HUES6 (cell line): ENCODE measurements at regions not wholly inside any gene's neighbourhood (a gene's known extent, or its start where the extent isn't known, plus 50 kb on each side); places are given as distances from the start of the nearest gene placed in this dataset.

Source experiments
- H3K27ac ChIP-seq: 2 replicates; pipeline ENCODE4 v1.7.0; 2013; ENCODE audit warnings: low read depth, mild to moderate bottlenecking, low read length, inconsistent platforms
- H3K27me3 ChIP-seq: 2 replicates; pipeline ENCODE4 v1.6.1; 2013; ENCODE audit warnings: low read length; ENCODE audit not compliant: control insufficient read depth, insufficient read depth
- H3K36me3 ChIP-seq: 2 replicates; pipeline ENCODE4 v1.6.1; 2013; ENCODE audit warnings: low read length; ENCODE audit not compliant: control insufficient read depth, insufficient read depth
- H3K4me1 ChIP-seq: 2 replicates; pipeline ENCODE4 v1.6.1; 2013; ENCODE audit warnings: low read length; ENCODE audit not compliant: control insufficient read depth, insufficient read depth
- H3K4me3 ChIP-seq: 2 replicates; pipeline ENCODE4 v1.5.1; 2013; ENCODE audit warnings: low read depth, low read length
- H3K9ac ChIP-seq: one replicate; pipeline ENCODE4 v1.6.1; 2013; ENCODE audit warnings: mild to moderate bottlenecking, low read length
- H3K9me3 ChIP-seq: 2 replicates; pipeline ENCODE4 v1.6.1; 2013; ENCODE audit warnings: low read depth, low read length; ENCODE audit not compliant: control insufficient read depth, insufficient read depth

DNA sequence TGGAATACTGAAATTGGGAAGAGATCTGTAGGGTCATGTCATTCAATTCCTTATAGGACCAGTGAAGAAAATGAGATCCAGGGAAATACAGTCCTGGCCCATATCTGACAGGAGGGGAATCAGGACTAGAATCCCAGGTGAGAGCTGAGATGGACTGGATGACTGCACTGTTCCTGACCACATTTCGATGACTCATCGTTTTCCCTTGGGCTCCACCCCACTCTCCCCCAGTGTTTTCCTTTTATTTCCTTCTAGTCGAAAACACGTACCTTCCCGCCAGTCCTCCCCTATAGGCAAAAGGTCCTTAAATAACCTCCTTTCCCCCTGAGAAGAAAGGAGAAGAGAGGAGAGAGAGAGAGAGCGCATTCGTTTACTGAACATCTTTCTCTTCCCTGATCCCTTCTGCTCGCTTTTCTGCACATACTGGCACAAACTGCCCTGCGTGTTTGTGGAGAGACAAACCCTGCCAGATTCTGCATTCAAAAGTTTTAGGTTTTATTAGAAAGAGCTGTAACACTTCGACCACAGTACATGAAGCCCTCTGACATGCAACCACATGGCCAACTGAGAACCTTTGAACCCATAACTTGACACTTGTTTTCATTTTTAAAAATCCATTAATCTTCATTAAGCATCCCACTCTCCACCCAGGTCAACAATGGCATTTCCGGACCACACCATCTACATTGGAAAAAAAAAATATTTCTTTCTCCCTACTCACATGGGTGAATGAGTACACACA lies 565.7 kb downstream of the METTL15 start:
- no peaks in the 10 kb centered on the region for H3K9me3 ChIP-seq
- no peak overlapping the region for H3K4me3 ChIP-seq
- no peak overlapping the region for H3K9ac ChIP-seq
- H3K27ac ChIP-seq, result no peak overlapping the region
- no peaks in the 10 kb centered on the region for H3K27me3 ChIP-seq
- H3K36me3 ChIP-seq, result no peaks in the 10 kb centered on the region
- peaks cover 7% of the 10 kb centered on the region; the same call in 1 of the 2 replicates for H3K4me1 ChIP-seq

DNA sequence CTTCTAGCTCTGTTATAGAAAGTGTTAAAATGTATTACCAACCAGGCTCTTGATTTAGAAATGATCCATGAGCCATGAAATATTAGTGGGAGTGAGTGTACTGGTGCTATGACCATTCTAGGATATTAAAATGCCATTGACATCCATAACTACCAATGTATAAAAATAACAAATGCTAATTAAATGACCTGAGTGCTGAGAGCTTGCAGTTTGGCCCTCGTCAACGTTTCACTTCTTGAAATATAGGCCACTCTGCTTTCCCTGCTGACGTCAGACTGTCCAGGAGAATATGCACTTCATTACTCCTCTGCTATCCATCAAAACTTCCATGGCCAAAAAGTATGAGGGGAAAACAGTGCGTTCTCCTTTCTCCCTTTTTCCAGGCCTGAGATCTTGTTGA lies 563.1 kb downstream of the METTL15 start:
- H3K36me3 ChIP-seq, result no peaks in the 10 kb centered on the region
- H3K9me3 ChIP-seq, result no peaks in the 10 kb centered on the region
- no peak overlapping the region for H3K9ac ChIP-seq
- H3K4me1 ChIP-seq, result peaks cover 7% of the 10 kb centered on the region; the same call in 1 of the 2 replicates
- H3K27ac ChIP-seq, result no peak overlapping the region
- H3K27me3 ChIP-seq, result no peaks in the 10 kb centered on the region
- no peak overlapping the region for H3K4me3 ChIP-seq

- no peaks in the 10 kb centered on the region for H3K36me3 ChIP-seq
- H3K27me3 ChIP-seq, result no peaks in the 10 kb centered on the region
- no peak overlapping the region for H3K4me3 ChIP-seq
- no peaks in the 10 kb centered on the region for H3K4me1 ChIP-seq
- H3K9ac ChIP-seq, result no peak overlapping the region
- H3K27ac ChIP-seq, result no peak overlapping the region
- H3K9me3 ChIP-seq, result peaks cover 7% of the 10 kb centered on the region; the same call in 1 of the 2 replicates
These were observed 558.4 kb downstream of the METTL15 start for GRCh38 chr11:28666632-28667031.

DNA sequence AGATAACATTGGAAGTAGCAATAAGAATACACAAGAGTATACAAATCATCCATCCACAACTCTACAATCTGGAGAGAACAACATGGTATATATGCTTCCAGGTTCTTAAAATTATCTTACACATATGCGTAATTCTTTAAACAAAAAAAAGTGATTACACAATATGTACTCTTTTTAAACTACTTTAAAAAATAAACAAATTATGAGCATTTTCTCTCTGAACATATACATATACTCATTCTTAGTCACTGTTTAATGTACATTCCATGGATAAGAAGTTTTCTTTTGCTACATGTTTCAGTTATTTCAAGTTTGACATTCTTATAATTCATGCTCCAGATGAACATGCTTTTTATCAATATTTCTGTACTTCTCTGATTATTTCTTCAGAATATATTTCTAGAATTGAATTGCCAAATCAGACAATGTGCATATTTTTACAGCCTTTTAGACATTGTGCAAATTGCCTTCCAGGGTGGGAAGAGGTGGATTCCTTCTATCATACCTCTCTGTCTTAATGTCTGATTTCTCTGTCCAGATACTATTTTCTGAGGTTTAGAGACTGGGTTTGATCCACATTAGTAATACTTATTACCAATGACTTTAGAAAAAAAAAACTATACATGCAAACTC lies 551.6 kb downstream of the METTL15 start:
- Histone ChIP-seq H3K27ac (no peak overlapping the region), H3K4me3 (no peak overlapping the region), H3K9ac (no peak overlapping the region), H3K36me3 (no peaks in the 10 kb centered on the region), H3K9me3 (peaks cover 7% of the 10 kb centered on the region; the same call in 1 of the 2 replicates), H3K27me3 (no peaks in the 10 kb centered on the region), H3K4me1 (no peaks in the 10 kb centered on the region)

DNA sequence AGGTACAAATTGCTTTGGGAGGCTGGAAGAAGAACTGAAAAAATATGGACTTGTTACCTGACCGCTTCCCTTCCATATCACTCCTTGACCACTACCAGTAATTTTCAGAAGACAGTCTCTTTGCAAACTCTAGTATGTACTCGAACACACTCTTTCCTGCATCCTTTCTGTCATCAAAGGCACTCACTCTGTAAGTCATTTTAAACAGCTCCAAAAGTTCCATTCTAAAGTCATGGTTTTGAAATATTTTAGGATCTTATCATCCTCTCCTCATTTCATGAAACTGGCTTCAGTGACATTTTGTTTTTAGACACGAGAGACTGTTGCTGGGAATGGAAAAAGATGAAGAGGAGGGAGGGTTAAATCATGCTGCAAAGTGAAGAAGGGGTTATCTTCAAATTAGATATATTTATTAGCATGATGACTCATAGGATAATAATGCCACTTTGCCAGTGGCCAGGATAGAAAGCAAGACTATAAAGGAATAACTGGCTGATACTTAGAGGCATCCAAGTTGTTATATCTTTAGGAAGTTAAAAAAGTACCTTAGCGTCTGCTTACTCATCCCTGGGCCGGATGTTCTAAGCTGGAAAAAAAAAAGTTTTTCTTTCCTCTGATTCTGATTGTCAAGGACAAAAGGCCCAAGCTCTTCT lies 549.3 kb downstream of the METTL15 start:
- Histone ChIP-seq H3K27me3 (no peaks in the 10 kb centered on the region), H3K4me1 (no peaks in the 10 kb centered on the region), H3K27ac (no peak overlapping the region), H3K9me3 (no peaks in the 10 kb centered on the region), H3K9ac (no peak overlapping the region), H3K36me3 (no peaks in the 10 kb centered on the region), H3K4me3 (no peak overlapping the region)

GRCh38 chr11:28654191-28654590 lies 546.0 kb downstream of the METTL15 start:
- H3K9ac ChIP-seq, result no peak overlapping the region
- H3K27ac ChIP-seq, result no peak overlapping the region
- H3K4me3 ChIP-seq, result no peak overlapping the region
- no peaks in the 10 kb centered on the region for H3K27me3 ChIP-seq
- H3K9me3 ChIP-seq, result no peaks in the 10 kb centered on the region
- no peaks in the 10 kb centered on the region for H3K4me1 ChIP-seq
- H3K36me3 ChIP-seq, result no peaks in the 10 kb centered on the region

GRCh38 chr11:28649922-28650321 lies 541.7 kb downstream of the METTL15 start:
- no peak overlapping the region for H3K27ac ChIP-seq
- H3K27me3 ChIP-seq, result no peaks in the 10 kb centered on the region
- no peak overlapping the region for H3K4me3 ChIP-seq
- H3K36me3 ChIP-seq, result no peaks in the 10 kb centered on the region
- no peaks in the 10 kb centered on the region for H3K9me3 ChIP-seq
- H3K9ac ChIP-seq, result no peak overlapping the region
- H3K4me1 ChIP-seq, result no peaks in the 10 kb centered on the region

- no peaks in the 10 kb centered on the region for H3K36me3 ChIP-seq
- H3K27me3 ChIP-seq, result no peaks in the 10 kb centered on the region
- no peaks in the 10 kb centered on the region for H3K4me1 ChIP-seq
- H3K27ac ChIP-seq, result no peak overlapping the region
- H3K9me3 ChIP-seq, result no peaks in the 10 kb centered on the region
- no peak overlapping the region for H3K9ac ChIP-seq
- no peak overlapping the region for H3K4me3 ChIP-seq
These were observed 528.4 kb downstream of the METTL15 start for GRCh38 chr11:28636566-28636965.

DNA sequence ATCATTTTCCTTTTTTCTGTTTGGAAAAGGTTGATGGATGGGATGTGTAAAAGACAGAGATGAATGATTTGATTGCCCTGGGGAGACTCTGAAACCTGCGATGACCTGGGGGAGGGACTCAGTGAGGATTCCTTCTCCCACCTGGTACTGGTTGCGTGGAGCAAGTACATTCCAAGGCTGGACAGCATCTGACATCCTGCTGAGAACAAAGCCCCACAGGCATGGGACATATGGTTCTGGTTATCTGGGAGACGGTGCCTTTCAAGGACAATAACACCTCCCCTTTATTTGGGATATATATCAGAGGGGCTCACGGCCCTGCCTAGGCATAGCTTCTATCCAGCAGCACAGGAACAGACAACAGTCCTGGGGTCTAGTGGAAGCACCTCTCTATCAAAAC lies 527.8 kb downstream of the METTL15 start:
- Histone ChIP-seq H3K27ac (no peak overlapping the region), H3K4me1 (no peaks in the 10 kb centered on the region), H3K36me3 (no peaks in the 10 kb centered on the region), H3K9me3 (no peaks in the 10 kb centered on the region), H3K9ac (no peak overlapping the region), H3K4me3 (no peak overlapping the region), H3K27me3 (no peaks in the 10 kb centered on the region)

DNA sequence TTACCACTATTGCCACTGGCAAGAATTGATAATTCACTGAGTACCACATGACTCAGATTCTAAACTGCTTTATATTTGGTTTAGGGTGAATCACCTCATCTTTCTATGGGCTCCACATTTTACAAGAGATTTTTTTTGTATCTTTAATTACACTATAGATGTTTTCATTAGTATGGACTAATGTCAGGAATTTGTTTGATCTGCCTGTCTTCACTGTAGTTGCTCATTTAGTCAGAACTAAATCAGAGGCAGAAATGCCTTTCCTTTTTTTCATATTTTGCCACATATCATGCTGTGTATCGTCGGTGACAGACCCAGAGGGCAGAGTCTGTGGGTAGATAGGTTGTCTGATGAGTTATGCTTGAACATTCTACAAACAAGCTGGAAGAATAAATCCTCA lies 524.1 kb downstream of the METTL15 start:
- H3K4me1 ChIP-seq, result peaks cover 4% of the 10 kb centered on the region; the same call in 1 of the 2 replicates
- H3K27me3 ChIP-seq, result no peaks in the 10 kb centered on the region
- H3K36me3 ChIP-seq, result no peaks in the 10 kb centered on the region
- no peak overlapping the region for H3K27ac ChIP-seq
- H3K9me3 ChIP-seq, result no peaks in the 10 kb centered on the region
- no peak overlapping the region for H3K4me3 ChIP-seq
- H3K9ac ChIP-seq, result no peak overlapping the region

DNA sequence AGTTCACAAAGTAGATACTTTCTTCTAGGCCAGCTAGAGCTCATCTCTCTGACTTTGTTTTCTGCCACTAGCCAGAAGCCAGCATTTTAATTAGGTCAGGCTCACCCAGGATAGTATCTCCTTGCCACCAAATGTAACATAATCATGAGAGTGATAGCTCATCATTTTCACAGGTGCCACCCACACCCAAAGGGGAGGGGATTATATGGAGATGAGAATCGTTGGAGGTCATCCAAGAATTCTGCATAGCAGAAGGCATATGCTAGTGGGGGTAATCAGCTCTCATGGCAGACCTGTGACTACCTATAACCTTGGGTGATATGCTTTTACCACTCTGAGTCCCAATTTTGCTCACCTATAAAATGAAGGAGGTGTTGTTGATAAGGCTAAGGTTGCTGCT lies 523.0 kb downstream of the METTL15 start:
- Histone ChIP-seq H3K9ac (no peak overlapping the region), H3K36me3 (no peaks in the 10 kb centered on the region), H3K27ac (no peak overlapping the region), H3K4me1 (peaks cover 4% of the 10 kb centered on the region; the same call in 1 of the 2 replicates), H3K9me3 (no peaks in the 10 kb centered on the region), H3K4me3 (no peak overlapping the region), H3K27me3 (no peaks in the 10 kb centered on the region)
